Activated T-helper 1 cell treated with anti-CD3 and anti-CD28 coated beads, Interleukin-12 subunit alpha, Interleukin-12 subunit beta, Interleukin-2, Interleukin-4 antibody, amounts not matched to agents 30 ng/mL and 10 ng/mL and 1 ng/mL, durations not matched to agents 14 hours and 24 hours and 36 hours (primary cell): ENCODE measurements at regions not wholly inside any gene's neighbourhood (a gene's known extent, or its start where the extent isn't known, plus 50 kb on each side); places are given as distances from the start of the nearest gene placed in this dataset.

Experiments
- DNase-seq: peaks from one replicate; pipeline ENCODE4 v3.0.0; 2021; ENCODE audit warnings: low spot score
- H3K27ac Mint-ChIP-seq: one replicate; pipeline ENCODE4 v1.8.0; 2021; ENCODE audit warnings: mild to moderate bottlenecking, mixed read lengths
- H3K27me3 Mint-ChIP-seq: one replicate; pipeline ENCODE4 v1.8.0; 2022; ENCODE audit warnings: mild to moderate bottlenecking, moderate library complexity, mixed read lengths; ENCODE audit not compliant: insufficient read depth
- H3K36me3 Mint-ChIP-seq: one replicate; pipeline ENCODE4 v1.8.0; 2021; ENCODE audit warnings: low read depth, mixed read lengths
- H3K4me1 Mint-ChIP-seq: one replicate; pipeline ENCODE4 v1.8.0; 2021; ENCODE audit warnings: low read depth, mixed read lengths
- H3K4me3 Mint-ChIP-seq: one replicate; pipeline ENCODE4 v1.8.0; 2021; ENCODE audit warnings: mild to moderate bottlenecking, moderate library complexity, mixed read lengths
- H3K9me3 Mint-ChIP-seq: one replicate; pipeline ENCODE4 v1.8.0; 2021; ENCODE audit warnings: mixed read lengths
- intact Hi-C: fragments of 100-400 bp; cut with micrococcal nuclease; formaldehyde crosslinking; loops from one replicate; pipeline ENCODE4 v1.15.1; 2024

DNA sequence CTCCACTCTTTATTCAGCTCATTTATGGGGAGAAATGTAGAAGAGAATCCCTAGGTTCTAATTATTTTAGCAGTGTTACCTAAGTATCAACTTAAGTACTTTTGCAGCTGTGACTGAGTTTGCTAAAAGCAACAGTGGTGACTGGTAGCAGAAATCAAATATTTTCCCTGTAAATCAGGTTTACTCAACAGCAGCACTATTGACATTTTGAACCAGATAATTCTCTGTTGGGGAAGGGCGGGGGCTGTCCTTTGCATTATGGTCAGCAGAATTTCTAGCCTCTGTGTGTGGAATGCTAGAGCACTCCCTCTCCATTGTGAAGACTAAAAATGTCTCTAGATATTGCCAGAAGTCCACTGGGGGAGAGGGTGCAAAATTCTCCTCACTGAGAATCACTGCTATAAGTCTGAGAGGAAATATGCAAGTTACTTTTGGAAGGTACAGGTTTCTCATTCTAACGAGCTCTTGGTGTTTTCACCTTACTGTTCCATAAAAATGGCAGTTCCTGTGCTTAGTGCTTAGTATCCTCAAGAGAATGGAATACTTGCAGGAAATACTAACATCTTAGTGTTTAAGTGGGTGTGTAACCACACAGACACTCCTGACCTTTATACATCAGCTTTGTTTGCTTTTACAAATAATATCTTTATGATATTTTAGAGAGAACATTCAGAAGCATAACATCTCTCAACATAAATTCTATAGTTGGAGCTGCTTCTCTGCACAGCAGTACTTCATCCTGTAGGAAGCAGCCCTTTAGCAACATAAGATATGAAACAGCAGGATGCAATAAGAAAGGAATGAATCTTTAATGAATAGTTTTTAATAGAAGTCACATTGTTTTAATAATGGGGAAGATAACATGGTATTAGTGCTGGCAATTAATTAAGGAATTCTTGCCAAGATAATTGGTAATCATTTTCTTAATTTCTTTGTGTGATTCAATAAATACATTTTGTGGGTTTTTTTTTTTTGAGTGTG, 246.5 kb upstream of the GOLIM4 start:
- intact Hi-C loops = no loop called here
- no peaks in the 10 kb centered on the region for H3K9me3 Mint-ChIP-seq
- DNase-seq = no peak
- no peak overlapping the region for H3K4me3 Mint-ChIP-seq
- H3K27ac Mint-ChIP-seq = no peak overlapping the region
- no peaks in the 10 kb centered on the region for H3K36me3 Mint-ChIP-seq
- no peaks in the 10 kb centered on the region for H3K27me3 Mint-ChIP-seq
- no peaks in the 10 kb centered on the region for H3K4me1 Mint-ChIP-seq

DNA sequence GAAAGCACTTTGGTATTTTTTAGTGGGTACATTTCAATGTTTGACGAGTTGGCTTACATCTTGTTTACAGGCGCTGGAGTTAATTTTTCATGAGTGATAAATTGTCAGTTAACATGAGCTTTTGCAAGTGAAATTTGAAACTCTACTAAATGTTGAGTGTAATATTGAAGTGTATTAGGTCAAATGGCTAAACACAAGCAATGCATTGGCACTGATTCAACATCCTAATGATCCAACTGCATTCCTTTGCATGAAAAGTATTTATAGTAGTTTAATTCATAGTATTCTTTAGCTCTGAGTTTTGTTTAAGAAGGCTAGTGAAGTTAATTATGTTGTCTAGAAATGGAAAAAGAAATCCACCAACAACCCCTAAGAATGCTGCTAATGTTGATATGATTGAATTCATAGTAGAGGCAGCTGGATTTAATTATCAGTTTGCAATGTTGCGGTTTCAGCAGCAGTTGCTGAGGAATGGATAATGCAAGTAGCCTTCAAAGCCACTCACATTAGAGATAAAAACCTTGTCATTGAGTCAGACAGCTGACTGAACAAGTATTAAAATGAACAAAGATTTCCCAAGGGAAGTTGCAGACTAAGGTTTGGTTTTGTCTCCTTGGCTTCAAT, 245.6 kb upstream of the GOLIM4 start:
- no peaks in the 10 kb centered on the region for H3K36me3 Mint-ChIP-seq
- no peak for DNase-seq
- no peak overlapping the region for H3K4me3 Mint-ChIP-seq
- H3K9me3 Mint-ChIP-seq = no peaks in the 10 kb centered on the region
- intact Hi-C loops = no loop called here
- H3K27me3 Mint-ChIP-seq = no peaks in the 10 kb centered on the region
- H3K27ac Mint-ChIP-seq = no peak overlapping the region
- H3K4me1 Mint-ChIP-seq = no peaks in the 10 kb centered on the region

DNA sequence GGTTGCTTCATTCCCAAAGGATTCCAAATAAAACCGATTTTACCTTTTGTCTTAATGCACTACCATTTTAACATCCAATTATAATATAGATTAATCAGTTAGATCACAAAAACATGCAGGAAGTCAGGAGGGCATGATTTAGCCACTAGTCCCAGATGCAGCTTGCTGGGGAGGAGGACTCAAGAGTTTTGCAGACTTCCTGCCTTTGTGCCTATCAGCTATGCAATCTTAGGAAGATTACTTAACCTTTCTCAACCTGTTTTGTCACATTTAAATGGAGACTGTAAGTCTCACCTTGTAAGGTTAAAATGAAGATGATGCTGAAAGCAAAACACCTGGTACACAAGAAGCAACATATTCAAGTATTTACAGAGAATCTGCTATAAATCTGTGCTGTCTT, 242.4 kb upstream of the GOLIM4 start:
- Mint-ChIP-seq H3K4me3 (no peak overlapping the region), H3K9me3 (no peaks in the 10 kb centered on the region), H3K4me1 (no peaks in the 10 kb centered on the region), H3K36me3 (no peaks in the 10 kb centered on the region), H3K27ac (no peak overlapping the region), H3K27me3 (no peaks in the 10 kb centered on the region)
- no peak for DNase-seq
- intact Hi-C loops = no loop called here

DNA sequence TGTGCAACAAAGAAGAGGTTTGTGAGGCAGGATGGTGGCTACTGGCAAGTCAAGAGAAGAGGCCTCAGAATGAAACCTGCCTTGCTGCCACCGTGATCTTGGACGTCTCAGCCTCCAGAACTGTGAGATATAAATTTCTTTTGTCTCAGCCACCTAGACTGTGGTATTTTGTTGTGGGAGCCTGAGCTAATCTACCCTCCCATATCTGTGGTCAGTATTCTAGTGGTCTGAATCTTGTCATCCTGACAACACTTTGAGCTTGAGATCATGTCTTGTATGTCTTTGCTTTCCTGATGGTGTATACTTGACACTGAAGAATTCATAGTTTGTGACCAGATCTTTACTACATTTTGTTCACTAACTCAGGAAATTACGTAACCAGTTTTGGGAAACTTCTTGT, 240.6 kb upstream of the GOLIM4 start:
- Mint-ChIP-seq H3K27ac (no peak overlapping the region), H3K4me3 (no peak overlapping the region), H3K27me3 (no peaks in the 10 kb centered on the region), H3K4me1 (no peaks in the 10 kb centered on the region), H3K9me3 (no peaks in the 10 kb centered on the region), H3K36me3 (no peaks in the 10 kb centered on the region)
- no peak for DNase-seq
- intact Hi-C loops = no loop called here

DNA sequence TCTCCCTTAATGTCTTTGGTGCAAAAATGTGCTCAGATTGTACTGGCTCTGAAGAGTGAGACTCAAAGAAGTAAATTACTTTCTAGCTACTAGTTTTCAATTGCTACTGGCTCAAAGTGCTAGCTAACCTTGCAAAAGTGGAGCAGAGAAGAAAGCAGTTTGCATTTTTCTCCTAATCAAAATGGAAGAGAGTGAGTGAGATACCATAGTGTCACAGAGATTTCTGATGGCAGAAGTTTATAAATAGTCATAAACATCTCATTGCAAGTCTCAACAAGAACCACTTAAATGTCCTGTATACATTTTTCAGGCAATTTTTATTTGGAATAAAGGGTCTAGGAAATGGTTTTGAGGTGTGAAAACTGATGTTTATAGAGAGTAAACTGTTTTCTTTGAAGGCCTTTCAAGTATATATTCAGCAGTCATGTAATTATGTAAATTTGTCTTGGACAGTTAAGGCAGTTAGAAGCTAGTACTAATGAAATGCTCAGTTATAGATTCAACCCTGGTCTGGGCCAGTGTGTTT, 237.7 kb upstream of the GOLIM4 start:
- H3K9me3 Mint-ChIP-seq = no peaks in the 10 kb centered on the region
- no peak overlapping the region for H3K4me3 Mint-ChIP-seq
- no peak overlapping the region for H3K27ac Mint-ChIP-seq
- no peaks in the 10 kb centered on the region for H3K4me1 Mint-ChIP-seq
- no peaks in the 10 kb centered on the region for H3K36me3 Mint-ChIP-seq
- intact Hi-C loops = no loop called here
- DNase-seq = no peak
- no peaks in the 10 kb centered on the region for H3K27me3 Mint-ChIP-seq

DNA sequence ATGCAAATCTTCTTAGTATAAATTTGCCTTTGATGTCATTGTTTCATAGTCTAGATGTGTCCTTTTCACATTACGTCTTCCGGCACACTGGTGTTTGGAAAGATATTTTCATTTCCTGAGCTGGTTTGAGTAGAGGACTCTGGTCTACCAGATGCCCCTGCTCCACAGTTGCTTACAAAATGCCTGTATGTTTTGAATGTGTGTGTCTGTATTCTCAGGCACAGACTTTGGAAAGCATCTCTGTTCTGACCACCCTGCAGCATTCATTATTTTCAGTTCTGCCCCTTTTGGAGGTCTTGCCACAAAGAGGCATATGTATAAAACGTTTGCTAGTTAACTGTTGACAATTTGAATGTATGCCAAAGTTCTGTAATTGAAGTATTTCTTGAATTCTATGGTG, 236.0 kb upstream of the GOLIM4 start:
- intact Hi-C loops = no loop called here
- no peaks in the 10 kb centered on the region for H3K27me3 Mint-ChIP-seq
- no peaks in the 10 kb centered on the region for H3K36me3 Mint-ChIP-seq
- no peak overlapping the region for H3K4me3 Mint-ChIP-seq
- no peaks in the 10 kb centered on the region for H3K4me1 Mint-ChIP-seq
- DNase-seq = no peak
- no peak overlapping the region for H3K27ac Mint-ChIP-seq
- H3K9me3 Mint-ChIP-seq = no peaks in the 10 kb centered on the region

DNA sequence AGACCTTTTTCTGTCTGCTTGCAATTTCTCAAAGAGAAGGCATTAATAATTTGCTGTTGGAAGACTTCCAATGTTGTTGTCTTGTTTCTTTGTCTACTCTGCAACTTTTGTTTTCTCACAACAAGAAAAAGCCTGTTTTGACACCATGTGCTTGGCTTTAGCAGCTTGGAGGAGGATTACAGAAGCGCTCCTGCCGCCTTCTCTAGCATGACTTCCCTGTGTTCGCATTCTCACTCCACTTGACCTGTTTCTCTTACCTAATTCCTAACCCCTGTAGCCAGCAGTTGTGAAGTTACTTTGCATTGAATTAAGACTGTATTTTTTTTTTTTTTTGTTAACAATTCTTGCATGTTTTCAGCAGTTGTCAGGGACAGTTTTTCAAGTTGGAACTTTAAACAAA, 235.3 kb upstream of the GOLIM4 start:
- intact Hi-C loops = no loop called here
- no peaks in the 10 kb centered on the region for H3K9me3 Mint-ChIP-seq
- DNase-seq = no peak
- H3K27me3 Mint-ChIP-seq = no peaks in the 10 kb centered on the region
- H3K36me3 Mint-ChIP-seq = no peaks in the 10 kb centered on the region
- no peaks in the 10 kb centered on the region for H3K4me1 Mint-ChIP-seq
- no peak overlapping the region for H3K4me3 Mint-ChIP-seq
- H3K27ac Mint-ChIP-seq = no peak overlapping the region

DNA sequence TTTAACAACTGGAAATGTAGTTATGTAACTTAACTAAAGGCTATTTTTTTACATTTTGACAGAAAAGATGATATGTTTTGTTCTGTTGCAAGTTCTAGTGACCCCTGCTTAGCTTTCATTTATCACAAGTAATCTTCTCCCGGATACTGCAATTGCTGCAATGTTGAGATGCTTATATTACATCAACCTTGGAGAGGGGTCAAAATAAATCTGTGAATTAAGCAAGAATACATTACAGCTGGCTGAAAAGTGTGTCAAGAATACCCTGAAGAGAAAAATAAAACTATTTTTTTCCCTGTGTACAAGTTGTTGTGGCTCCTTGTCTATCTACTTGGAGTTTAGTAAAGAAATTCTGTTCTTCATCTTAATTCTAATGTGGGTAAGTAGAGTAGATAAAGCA, 232.1 kb upstream of the GOLIM4 start:
- Mint-ChIP-seq H3K36me3 (no peaks in the 10 kb centered on the region), H3K27ac (no peak overlapping the region), H3K4me1 (no peaks in the 10 kb centered on the region), H3K9me3 (no peaks in the 10 kb centered on the region), H3K4me3 (no peak overlapping the region), H3K27me3 (no peaks in the 10 kb centered on the region)
- intact Hi-C loops = no loop called here
- DNase-seq = no peak

DNA sequence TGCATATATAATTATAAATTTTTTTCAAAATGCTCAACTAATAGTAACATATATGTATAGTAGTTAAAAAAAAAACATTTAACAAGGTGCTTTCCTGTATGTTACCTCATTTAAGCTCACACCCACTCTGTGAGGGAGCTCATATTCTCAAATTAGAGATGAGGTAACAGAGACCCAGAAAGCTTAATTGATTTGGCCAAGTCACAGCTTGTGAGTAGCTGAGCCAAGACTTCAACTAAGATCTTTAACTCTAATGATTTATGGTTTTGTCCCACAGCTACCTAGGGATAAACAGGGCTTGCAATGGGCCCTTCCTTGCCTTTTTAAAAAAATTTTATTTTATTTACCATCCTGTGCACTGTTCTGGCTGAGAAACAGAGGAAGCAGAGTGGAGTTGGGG, 230.0 kb upstream of the GOLIM4 start:
- Mint-ChIP-seq H3K27ac (no peak overlapping the region), H3K9me3 (no peaks in the 10 kb centered on the region), H3K36me3 (no peaks in the 10 kb centered on the region), H3K4me3 (no peak overlapping the region), H3K4me1 (no peaks in the 10 kb centered on the region), H3K27me3 (no peaks in the 10 kb centered on the region)
- no peak for DNase-seq
- intact Hi-C loops = no loop called here

DNA sequence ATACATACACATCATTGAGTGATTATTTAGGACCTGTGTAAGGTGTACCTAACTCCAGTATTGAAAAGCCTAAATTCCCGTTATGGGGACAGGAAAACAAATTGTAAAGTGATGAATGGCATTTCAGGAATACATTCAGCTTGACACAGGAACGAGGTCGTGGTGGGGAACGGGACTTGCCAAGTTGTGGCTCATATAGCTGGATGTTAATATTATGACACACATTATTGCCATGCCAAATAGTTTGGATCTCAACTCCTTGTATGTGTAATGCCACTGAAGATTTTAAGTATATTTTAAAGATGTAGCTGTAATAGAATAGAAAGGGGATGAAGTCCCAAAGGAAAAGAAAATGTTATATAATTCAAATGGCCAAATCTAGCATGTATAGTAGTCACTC, 227.2 kb upstream of the GOLIM4 start:
- DNase-seq = no peak
- Mint-ChIP-seq H3K4me3 (no peak overlapping the region), H3K27me3 (no peaks in the 10 kb centered on the region), H3K9me3 (no peaks in the 10 kb centered on the region), H3K36me3 (no peaks in the 10 kb centered on the region), H3K27ac (no peak overlapping the region), H3K4me1 (no peaks in the 10 kb centered on the region)
- intact Hi-C loops = no loop called here

DNA sequence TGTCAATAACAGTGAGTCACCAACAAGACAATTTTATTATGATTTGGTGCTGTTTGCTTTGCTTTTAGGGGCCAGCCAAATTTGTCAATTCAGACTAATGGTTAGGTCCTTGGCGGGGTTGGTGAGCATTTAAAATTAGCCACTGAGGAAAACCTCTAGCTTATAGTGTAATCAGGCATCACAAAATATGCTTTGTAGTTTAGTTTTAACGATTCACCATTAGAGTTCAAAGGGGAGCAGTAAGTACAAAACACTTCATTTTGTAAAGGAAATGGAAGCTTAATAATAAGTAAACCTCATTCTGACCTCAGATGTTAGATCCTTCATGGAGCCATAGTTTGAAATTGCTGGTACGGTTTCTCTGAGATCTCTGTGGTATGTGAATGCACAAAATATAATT, 218.4 kb upstream of the GOLIM4 start:
- Mint-ChIP-seq H3K4me3 (no peak overlapping the region), H3K27me3 (no peaks in the 10 kb centered on the region), H3K36me3 (no peaks in the 10 kb centered on the region), H3K4me1 (no peaks in the 10 kb centered on the region), H3K27ac (no peak overlapping the region), H3K9me3 (no peaks in the 10 kb centered on the region)
- intact Hi-C loops = no loop called here
- DNase-seq = no peak

DNA sequence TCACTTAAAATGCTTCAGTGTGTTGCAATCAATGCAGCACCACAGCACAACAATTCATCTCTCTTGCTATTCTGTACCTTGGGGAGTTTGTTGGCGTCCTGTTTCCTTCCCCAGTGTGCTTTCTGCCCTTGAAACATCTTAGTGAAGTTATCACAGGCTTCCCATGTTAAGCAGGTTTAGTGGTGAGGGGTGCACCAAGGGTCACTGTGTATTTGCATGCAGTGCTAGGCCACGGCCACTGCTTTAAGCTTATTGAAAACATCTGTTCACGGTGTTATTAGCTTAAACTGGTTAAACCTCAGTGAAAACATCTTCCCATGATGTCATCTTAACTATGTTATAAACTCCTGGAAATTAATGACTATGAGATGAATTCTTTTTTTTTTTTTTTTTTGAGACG, 217.3 kb upstream of the GOLIM4 start:
- intact Hi-C loops = no loop called here
- Mint-ChIP-seq H3K36me3 (no peaks in the 10 kb centered on the region), H3K27me3 (no peaks in the 10 kb centered on the region), H3K9me3 (no peaks in the 10 kb centered on the region), H3K4me3 (no peak overlapping the region), H3K4me1 (no peaks in the 10 kb centered on the region), H3K27ac (no peak overlapping the region)
- DNase-seq = no peak

DNA sequence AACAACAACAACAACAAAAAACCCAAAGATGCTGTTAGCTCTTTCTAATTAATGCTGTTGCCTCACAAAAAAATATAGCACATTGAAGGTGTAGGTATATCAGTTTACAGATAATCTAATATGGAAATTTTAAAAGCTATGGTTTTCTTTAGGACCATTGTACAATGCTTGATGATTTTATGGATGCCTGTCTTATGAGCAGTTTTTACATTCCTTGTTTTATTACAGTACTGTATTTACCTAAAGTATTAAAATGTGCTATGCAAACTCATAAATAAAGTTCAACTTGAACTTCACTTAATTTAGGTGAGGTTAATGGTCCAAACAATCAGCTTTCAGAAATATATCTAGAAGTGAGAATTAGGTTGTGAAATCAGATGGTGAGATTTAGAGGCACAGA, 212.2 kb upstream of the GOLIM4 start:
- Mint-ChIP-seq H3K27ac (no peak overlapping the region), H3K27me3 (no peaks in the 10 kb centered on the region), H3K36me3 (no peaks in the 10 kb centered on the region), H3K4me1 (no peaks in the 10 kb centered on the region), H3K9me3 (no peaks in the 10 kb centered on the region), H3K4me3 (no peak overlapping the region)
- intact Hi-C loops = no loop called here
- no peak for DNase-seq
